ENCODE measurements at regions not wholly inside any gene's neighbourhood (a gene's known extent, or its start where the extent isn't known, plus 50 kb on each side); places are given as distances from the start of the nearest gene placed in this dataset.

GRCh38 chrX:8323356-8323755 is 141.3 kb upstream of the VCX3B start:
- DNase-seq, result peak; percentile 2

- no peak for DNase-seq
These were observed 122.6 kb upstream of the VCX3B start for GRCh38 chrX:8341814-8342590.

- DNase-seq, result no peak
These were observed 119.2 kb upstream of the VCX3B start for GRCh38 chrX:8345473-8345872.

GRCh38 chrX:8346060-8346459 is 118.6 kb upstream of the VCX3B start:
- DNase-seq, result no peak

GRCh38 chrX:8346892-8347291 is 117.7 kb upstream of the VCX3B start:
- no peak for DNase-seq

- no peak for DNase-seq
These were observed 114.7 kb upstream of the VCX3B start for GRCh38 chrX:8349816-8350544.

GRCh38 chrX:8358302-8358701 is 106.3 kb upstream of the VCX3B start:
- DNase-seq, result no peak

GRCh38 chrX:8364369-8365141 is 100.1 kb upstream of the VCX3B start:
- peak; percentile 1 for DNase-seq

GRCh38 chrX:8366481-8366880 is 98.1 kb upstream of the VCX3B start:
- no peak for DNase-seq

- no peak for DNase-seq
These were observed 90.4 kb upstream of the VCX3B start for GRCh38 chrX:8374041-8374825.

- no peak for DNase-seq
These were observed 87.6 kb upstream of the VCX3B start for GRCh38 chrX:8377041-8377440.

- no peak for DNase-seq
These were observed 73.9 kb upstream of the VCX3B start for GRCh38 chrX:8390771-8391170.

- DNase-seq, result no peak
These were observed 60.6 kb upstream of the VCX3B start for GRCh38 chrX:8403988-8404387.

- DNase-seq, result no peak
These were observed 60.2 kb upstream of the VCX3B start for GRCh38 chrX:8404471-8404870.

- DNase-seq, result no peak
These were observed 59.7 kb upstream of the VCX3B start for GRCh38 chrX:8404926-8405325.

- no peak for DNase-seq
These were observed 59.0 kb upstream of the VCX3B start for GRCh38 chrX:8405631-8406030.

- DNase-seq, result no peak
These were observed 51.4 kb upstream of the VCX3B start for GRCh38 chrX:8413279-8413678.
